C4-2B (cell line): ENCODE measurements at regions not wholly inside any gene's neighbourhood (a gene's known extent, or its start where the extent isn't known, plus 50 kb on each side); places are given as distances from the start of the nearest gene placed in this dataset.

Source experiments
- H3K27ac ChIP-seq: fragments of 450-650 bp; 2 replicates; pipeline ENCODE4 v1.5.1; 2017
- ZFX ChIP-seq: fragments of 450-650 bp; IDR thresholded peaks from 2 replicates; pipeline ENCODE4 v1.6.1; 2017
- TF ChIP-seq, protein P1 (sequence below): fragments of 450-650 bp; conservative IDR thresholded peaks from 2 replicates; pipeline ENCODE4 v1.5.1; 2017; ENCODE audit warnings: mild to moderate bottlenecking

DNA sequence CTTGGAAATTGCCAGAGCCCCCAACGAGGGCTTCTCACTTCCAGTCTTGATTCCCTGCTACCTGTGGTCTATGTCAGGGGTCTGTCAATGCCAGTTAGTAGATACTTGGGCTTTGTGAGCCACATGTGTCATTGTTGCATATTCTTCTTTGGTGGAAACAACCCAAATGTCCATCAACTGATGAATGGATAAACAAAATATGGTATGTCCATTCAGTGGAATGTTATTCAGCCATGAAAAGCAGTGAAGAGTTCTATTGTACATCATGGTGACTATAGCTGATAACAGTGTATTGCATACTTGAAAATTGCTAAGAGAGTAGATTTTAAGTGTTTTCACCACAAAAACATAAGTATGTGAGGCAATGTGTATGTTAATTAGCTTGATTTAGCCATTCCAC, 288.1 kb downstream of the RPLP1 start:
- TF ChIP-seq, protein P1, sequence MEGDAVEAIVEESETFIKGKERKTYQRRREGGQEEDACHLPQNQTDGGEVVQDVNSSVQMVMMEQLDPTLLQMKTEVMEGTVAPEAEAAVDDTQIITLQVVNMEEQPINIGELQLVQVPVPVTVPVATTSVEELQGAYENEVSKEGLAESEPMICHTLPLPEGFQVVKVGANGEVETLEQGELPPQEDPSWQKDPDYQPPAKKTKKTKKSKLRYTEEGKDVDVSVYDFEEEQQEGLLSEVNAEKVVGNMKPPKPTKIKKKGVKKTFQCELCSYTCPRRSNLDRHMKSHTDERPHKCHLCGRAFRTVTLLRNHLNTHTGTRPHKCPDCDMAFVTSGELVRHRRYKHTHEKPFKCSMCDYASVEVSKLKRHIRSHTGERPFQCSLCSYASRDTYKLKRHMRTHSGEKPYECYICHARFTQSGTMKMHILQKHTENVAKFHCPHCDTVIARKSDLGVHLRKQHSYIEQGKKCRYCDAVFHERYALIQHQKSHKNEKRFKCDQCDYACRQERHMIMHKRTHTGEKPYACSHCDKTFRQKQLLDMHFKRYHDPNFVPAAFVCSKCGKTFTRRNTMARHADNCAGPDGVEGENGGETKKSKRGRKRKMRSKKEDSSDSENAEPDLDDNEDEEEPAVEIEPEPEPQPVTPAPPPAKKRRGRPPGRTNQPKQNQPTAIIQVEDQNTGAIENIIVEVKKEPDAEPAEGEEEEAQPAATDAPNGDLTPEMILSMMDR: no peak
- TF ChIP-seq ZFX: no peak
- H3K27ac ChIP-seq: no peak overlapping the region

DNA sequence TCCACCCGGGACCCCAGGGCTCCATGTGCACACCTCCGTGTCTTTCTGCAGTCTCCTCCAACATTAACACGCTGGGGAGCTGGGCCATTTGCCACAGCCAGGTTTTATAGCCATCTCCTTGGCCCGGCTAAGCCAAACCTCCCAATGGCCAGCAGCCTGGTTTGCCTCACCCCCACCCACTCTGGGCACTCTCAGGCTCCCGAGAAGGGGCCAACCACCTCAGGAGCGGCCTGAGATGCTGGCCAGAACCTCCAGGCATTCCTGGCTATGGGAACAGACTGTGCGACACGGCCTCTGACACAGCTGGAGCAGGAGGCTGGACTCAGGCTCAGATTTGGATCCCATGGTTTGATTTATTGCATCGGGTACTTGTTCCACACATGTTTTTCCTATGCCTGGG, 289.7 kb downstream of the RPLP1 start:
- TF ChIP-seq ZFX: no peak
- TF ChIP-seq, protein P1: no peak
- no peak overlapping the region; the same call in 1 of the 2 replicates for H3K27ac ChIP-seq

DNA sequence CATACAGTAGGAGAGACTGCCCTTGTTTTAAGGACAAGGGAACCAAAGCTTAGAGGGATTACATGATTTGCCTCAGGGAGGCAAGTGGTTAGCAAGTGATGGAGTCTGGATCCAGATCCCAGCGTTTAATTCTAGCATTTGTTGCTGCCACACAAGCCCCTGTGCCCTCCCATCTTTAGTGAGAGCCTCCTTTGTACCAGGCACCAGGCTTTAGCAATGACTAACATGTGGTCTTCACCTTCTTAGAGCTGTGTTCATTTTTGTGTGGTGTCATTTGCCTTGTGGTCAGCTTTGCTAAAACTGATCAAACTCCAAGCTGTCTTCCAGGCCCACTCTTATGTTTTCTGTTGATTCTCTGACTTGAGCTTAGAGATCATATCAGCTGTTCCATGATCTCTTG, 290.5 kb downstream of the RPLP1 start:
- TF ChIP-seq ZFX: no peak
- TF ChIP-seq, protein P1: no peak
- H3K27ac ChIP-seq: no peak overlapping the region

DNA sequence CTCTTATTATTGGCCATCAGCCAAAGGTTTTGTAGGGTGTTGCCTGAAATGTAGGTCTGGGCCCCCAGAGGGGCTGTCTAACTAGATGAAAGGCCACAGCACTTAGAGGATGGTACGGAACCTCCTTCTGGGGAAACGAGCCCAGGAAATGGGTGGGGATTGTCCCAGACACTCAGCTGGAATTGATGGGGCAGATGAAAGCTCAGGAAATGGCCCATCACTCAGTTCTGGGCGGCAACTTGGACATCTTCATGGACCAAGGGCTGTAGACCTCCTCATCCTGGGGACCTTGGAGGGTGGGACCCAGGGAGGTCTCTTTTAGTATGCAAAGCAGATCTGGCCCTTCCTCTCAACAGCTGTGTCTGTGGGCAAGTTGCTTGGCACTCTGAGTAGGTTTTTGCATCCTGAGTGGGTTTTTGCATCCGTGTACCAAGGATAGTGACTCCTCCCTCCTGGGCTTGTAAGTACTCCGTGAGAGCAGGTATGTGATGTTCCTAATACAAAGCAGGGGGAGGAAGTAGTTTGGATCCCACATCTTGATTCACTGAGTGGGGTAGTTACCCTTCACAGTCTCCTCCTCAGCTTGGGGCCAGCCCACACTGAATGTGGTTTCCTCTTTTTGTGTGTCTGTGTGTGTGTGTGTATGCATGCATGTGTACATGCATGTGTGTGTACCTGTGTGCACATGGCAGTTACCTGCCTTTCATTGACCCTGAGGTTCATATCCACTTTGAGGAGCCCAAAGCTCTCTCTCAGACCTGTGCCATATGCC, 292.0 kb downstream of the RPLP1 start:
- no peak overlapping the region for H3K27ac ChIP-seq
- no peak for TF ChIP-seq ZFX
- TF ChIP-seq, protein P1: no peak

DNA sequence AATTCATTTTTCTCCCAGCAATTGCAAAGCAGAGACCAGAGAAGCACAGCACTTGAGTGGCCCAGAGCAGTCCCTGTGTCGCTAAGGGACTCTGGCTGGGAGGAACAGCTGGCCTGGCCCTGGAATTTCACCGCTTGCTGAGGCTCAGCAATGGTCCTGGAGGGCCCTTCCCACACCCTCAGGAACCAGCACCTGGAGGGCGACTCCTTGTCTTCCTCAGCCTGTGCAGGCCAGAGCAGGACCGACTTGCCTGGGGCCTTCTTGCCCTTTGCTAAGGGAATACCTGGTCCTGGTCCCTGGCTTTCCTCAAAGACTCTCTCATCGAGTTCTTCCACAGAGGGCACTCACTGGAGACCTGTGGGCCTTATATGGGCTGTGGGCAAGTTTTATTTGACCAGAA, 294.6 kb downstream of the RPLP1 start:
- no peak overlapping the region for H3K27ac ChIP-seq
- TF ChIP-seq, protein P1: no peak

DNA sequence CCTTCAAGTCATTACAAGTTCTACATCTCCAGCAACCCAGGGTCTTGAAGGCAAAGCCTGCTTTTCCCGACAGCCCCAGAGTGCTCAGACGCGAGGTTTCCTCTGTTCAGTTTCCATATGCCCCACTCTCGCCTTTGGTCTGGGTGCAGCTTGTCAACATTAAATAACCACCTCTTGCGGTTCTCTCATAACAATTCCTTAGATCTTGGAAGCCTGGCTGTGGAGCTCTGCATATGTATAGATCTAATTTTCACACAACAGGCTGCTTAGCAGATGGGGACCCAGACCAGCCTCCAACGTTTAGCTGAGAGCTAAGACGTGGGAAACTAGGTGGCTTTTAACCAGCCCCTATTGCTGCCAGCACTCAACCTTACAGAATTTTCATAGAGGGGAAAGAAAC, 295.5 kb downstream of the RPLP1 start:
- no peak overlapping the region for H3K27ac ChIP-seq
- no peak for TF ChIP-seq ZFX
- TF ChIP-seq, protein P1: no peak

DNA sequence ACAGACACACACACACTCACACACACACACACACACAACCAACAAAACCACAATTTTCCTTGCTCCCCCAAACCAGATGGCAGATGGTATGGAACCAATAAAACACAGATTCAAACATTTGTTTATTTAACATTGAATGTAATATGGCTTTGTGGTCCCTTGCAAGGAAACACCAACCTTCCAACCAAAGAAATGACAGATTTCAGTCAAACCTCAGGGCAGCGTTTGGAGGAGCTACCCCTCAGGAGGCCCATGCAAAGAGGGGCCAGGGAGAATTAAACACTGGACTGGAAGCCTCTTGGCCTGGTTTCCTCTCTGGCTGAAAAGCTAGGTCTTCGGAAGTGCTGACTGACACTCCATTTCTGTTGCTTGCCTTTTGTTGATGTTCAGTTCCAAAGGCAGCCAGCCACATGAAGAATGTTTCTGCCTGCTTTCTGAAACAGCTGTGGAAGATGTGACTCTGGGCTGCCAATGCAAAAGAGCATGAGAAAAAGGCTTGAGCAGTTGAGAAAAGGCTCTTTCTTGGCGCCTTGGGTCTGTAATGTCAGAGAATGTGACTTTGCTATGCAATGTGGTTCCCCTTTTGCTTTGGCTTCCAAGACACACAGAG, 296.1 kb downstream of the RPLP1 start:
- TF ChIP-seq, protein P1: no peak
- no peak for TF ChIP-seq ZFX

More for the DNA sequence above, 296.1 kb downstream of the RPLP1 start:
- H3K27ac ChIP-seq: no peak overlapping the region
